ENCODE measurements at regions not wholly inside any gene's neighbourhood (a gene's known extent, or its start where the extent isn't known, plus 50 kb on each side); places are given as distances from the start of the nearest gene placed in this dataset.

DNA sequence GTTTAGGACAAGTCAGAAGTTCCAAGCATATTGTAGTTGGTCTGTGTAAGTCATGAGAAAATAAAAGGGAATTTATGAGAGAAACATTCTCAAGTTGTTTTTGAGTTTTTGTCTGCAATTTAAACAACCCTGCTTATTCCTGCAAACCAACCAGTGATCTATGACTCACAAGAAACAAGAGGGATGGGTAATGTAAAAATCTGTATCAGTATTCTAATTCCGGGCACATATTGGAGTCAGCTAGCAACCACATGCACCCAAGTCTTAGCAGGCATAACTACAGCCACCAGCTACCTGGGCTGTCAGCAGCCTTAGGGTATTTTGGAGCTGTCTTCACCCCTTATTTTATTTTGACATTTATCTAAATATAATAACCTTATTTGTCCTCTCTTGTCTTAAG, 128.7 kb upstream of the APC start:
- Mint-ChIP-seq H3K9me3 (no peaks in the 10 kb centered on the region), H3K27me3 (peaks cover 5% of the 10 kb centered on the region), H3K4me3 (no peak overlapping the region), H3K36me3 (ENCODE audit: low read depth) (no peaks in the 10 kb centered on the region), H3K27ac (no peak overlapping the region), H3K4me1 (ENCODE audit: low read depth) (no peaks in the 10 kb centered on the region)
- ChIA-PET POLR2A (no interaction called here), CTCF (interaction anchor here (0.7 to 1.3 kb wide), 2 partner anchors 11 to 58 kb away, joined by 4 to 6 read pairs; no protein-coding TSS in a partner anchor)
- TF ChIP-seq, protein P1, sequence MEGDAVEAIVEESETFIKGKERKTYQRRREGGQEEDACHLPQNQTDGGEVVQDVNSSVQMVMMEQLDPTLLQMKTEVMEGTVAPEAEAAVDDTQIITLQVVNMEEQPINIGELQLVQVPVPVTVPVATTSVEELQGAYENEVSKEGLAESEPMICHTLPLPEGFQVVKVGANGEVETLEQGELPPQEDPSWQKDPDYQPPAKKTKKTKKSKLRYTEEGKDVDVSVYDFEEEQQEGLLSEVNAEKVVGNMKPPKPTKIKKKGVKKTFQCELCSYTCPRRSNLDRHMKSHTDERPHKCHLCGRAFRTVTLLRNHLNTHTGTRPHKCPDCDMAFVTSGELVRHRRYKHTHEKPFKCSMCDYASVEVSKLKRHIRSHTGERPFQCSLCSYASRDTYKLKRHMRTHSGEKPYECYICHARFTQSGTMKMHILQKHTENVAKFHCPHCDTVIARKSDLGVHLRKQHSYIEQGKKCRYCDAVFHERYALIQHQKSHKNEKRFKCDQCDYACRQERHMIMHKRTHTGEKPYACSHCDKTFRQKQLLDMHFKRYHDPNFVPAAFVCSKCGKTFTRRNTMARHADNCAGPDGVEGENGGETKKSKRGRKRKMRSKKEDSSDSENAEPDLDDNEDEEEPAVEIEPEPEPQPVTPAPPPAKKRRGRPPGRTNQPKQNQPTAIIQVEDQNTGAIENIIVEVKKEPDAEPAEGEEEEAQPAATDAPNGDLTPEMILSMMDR (IDR thresholded peaks at IDR 0.05) = no peak
- intact Hi-C loops (cut with micrococcal nuclease) = no loop called here
- DNase-seq (no peak), ATAC-seq (no peak)

DNA sequence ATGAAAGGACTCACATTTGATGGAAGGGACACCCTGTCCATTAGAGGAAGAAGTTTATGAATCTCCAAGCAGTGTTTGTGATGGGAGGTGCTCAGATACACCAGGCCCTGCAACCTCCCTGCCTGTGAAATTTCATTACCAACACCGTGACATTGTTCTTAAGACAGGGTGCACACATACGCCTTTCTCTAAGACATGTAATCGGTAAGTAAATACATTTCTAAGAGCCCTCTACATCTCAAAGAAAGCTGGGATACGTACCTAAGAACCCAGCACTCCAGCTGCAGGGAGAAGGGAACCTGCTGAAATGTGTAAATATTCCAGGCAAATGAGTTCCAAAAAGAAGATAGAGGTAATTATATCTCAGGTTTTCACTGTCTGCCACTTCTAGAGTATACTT, 125.0 kb upstream of the APC start:
- intact Hi-C loops (cut with micrococcal nuclease) = no loop called here
- Mint-ChIP-seq H3K27ac (no peak overlapping the region), H3K27me3 (no peaks in the 10 kb centered on the region), H3K9me3 (no peaks in the 10 kb centered on the region), H3K4me1 (ENCODE audit: low read depth) (no peaks in the 10 kb centered on the region), H3K4me3 (no peak overlapping the region), H3K36me3 (ENCODE audit: low read depth) (no peaks in the 10 kb centered on the region)
- ChIA-PET POLR2A (interaction anchor here (1.0 kb wide), 1 partner anchor 15 kb away, joined by 4 read pairs; no protein-coding TSS in a partner anchor), CTCF (no interaction called here)
- ATAC-seq (no peak), DNase-seq (no peak)
- TF ChIP-seq, protein P1 (IDR thresholded peaks at IDR 0.05) = no peak

- POLR2A ChIA-PET = no interaction called here
- intact Hi-C loops (cut with micrococcal nuclease) = no loop called here
- CTCF ChIA-PET = no interaction called here
- Mint-ChIP-seq H3K36me3 (ENCODE audit: low read depth) (no peaks in the 10 kb centered on the region), H3K27ac (no peak overlapping the region), H3K4me3 (no peak overlapping the region), H3K27me3 (no peaks in the 10 kb centered on the region), H3K9me3 (no peaks in the 10 kb centered on the region), H3K4me1 (ENCODE audit: low read depth) (no peaks in the 10 kb centered on the region)
- TF ChIP-seq, protein P1 (IDR thresholded peaks at IDR 0.05) = no peak
- no peak for DNase-seq
- no peak for ATAC-seq
These were observed 123.4 kb upstream of the APC start for GRCh38 chr5:112614285-112614684.

GRCh38 chr5:112614986-112615385, 122.7 kb upstream of the APC start:
- no peaks in the 10 kb centered on the region for H3K27me3 Mint-ChIP-seq
- intact Hi-C loops (cut with micrococcal nuclease) = no loop called here
- H3K9me3 Mint-ChIP-seq = no peaks in the 10 kb centered on the region
- TF ChIP-seq, protein P1 (IDR thresholded peaks at IDR 0.05) = no peak
- ATAC-seq (no peak), DNase-seq (no peak)
- ChIA-PET CTCF (no interaction called here), POLR2A (no interaction called here)
- no peak overlapping the region for H3K27ac Mint-ChIP-seq
- H3K4me3 Mint-ChIP-seq = no peak overlapping the region
- no peaks in the 10 kb centered on the region for H3K36me3 Mint-ChIP-seq (ENCODE audit: low read depth)
- no peaks in the 10 kb centered on the region for H3K4me1 Mint-ChIP-seq (ENCODE audit: low read depth)

DNA sequence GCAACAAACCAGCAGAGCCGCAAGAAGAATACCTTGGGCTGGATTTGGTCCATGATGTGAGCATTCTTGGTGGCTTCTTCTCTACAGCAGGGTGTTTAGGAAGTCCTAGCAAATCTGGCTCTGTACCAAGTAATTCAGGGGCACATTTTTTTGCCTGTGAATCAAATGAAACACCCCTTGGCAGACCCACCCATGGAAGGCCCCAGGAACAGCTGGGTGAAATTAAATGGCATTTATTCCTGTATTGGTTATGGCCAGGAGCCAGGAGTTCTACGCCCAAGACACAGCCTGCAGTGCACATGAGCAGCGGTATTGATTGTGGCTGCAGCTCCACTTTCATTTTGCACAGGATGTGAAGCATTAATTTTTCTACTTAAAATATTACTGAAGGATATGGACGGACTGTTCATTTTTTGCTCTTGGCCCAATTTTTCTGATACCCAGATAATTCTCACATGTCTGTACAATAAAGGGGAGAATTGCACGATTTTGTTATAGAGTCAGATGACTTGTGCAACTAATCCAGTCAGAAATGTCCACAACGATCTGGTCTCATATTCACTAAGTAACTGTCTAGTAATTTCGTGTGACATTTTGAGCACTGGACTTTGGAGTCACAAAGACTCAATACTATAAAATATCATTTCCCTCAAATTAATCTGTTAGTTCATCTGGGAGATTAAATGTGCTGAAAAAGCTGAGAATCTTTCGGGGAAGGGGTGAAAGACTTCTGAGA, 120.7 kb upstream of the APC start:
- ATAC-seq (no peak), DNase-seq (no peak)
- peaks cover 3% of the 10 kb centered on the region for H3K27me3 Mint-ChIP-seq
- H3K4me1 Mint-ChIP-seq (ENCODE audit: low read depth) = no peaks in the 10 kb centered on the region
- ChIA-PET POLR2A (no interaction called here), CTCF (no interaction called here)
- TF ChIP-seq, protein P1 (IDR thresholded peaks at IDR 0.05) = no peak
- H3K9me3 Mint-ChIP-seq = no peaks in the 10 kb centered on the region
- no peaks in the 10 kb centered on the region for H3K36me3 Mint-ChIP-seq (ENCODE audit: low read depth)
- no peak overlapping the region for H3K27ac Mint-ChIP-seq
- intact Hi-C loops (cut with micrococcal nuclease) = no loop called here
- no peak overlapping the region for H3K4me3 Mint-ChIP-seq
